WTC11 (cell line): ENCODE measurements at regions not wholly inside any gene's neighbourhood (a gene's known extent, or its start where the extent isn't known, plus 50 kb on each side); places are given as distances from the start of the nearest gene placed in this dataset.

Source experiments
- AFF4 ChIP-seq: sonication (generic); formaldehyde crosslinking; IDR thresholded peaks from 2 replicates; pipeline ENCODE4 v1.8.1; 2023; ENCODE audit warnings: mild to moderate bottlenecking, missing genetic modification reagents, borderline replicate concordance
- CTCF ChIP-seq: fragments of 200-600 bp; IDR thresholded peaks from 2 replicates; pipeline ENCODE4 v1.8.0; 2022; ENCODE audit warnings: antibody characterized with exemption
- FOXJ3 ChIP-seq: sonication (generic); formaldehyde crosslinking; IDR thresholded peaks from 2 replicates; pipeline ENCODE4 v1.9.0; 2021; ENCODE audit warnings: missing genetic modification reagents, mild to moderate bottlenecking, borderline replicate concordance
- ZNF138 ChIP-seq: sonication (generic); formaldehyde crosslinking; conservative IDR thresholded peaks from 2 replicates; pipeline ENCODE4 v1.8.1; 2022; ENCODE audit warnings: mild to moderate bottlenecking, moderate library complexity, missing genetic modification reagents

GRCh38 chr10:80856186-80856585 lies 318.5 kb downstream of the SH2D4B start:
- TF ChIP-seq AFF4 (no peak), CTCF (no peak), FOXJ3 (CRISPR knock-in tag) (no peak), ZNF138 (no peak)
